H4 (cell line): ENCODE measurements at regions not wholly inside any gene's neighbourhood (a gene's known extent, or its start where the extent isn't known, plus 50 kb on each side); places are given as distances from the start of the nearest gene placed in this dataset.

Source experiments
- DNase-seq: peaks from one replicate; pipeline ENCODE4 v3.0.0-alpha.2; 2015; ENCODE audit warnings: low spot score

GRCh38 chr2:11016735-11017388 lies 105.1 kb downstream of the KCNF1 start:
- no peak for DNase-seq

- no peak for DNase-seq
Measured at GRCh38 chr2:11017921-11018320, 106.2 kb downstream of the KCNF1 start.

- DNase-seq: no peak
Measured at GRCh38 chr2:11018651-11019185, 107.0 kb downstream of the KCNF1 start.

- no peak for DNase-seq
Measured at GRCh38 chr2:11019614-11020013, 107.9 kb downstream of the KCNF1 start.

GRCh38 chr2:11022064-11022463 lies 110.3 kb downstream of the KCNF1 start:
- no peak for DNase-seq

GRCh38 chr2:11022591-11023273 lies 111.0 kb downstream of the KCNF1 start:
- no peak for DNase-seq

- DNase-seq: no peak
Measured at GRCh38 chr2:11023326-11024258, 111.9 kb downstream of the KCNF1 start.

- DNase-seq: no peak
Measured at GRCh38 chr2:11024259-11024645, 112.5 kb downstream of the KCNF1 start.

- DNase-seq: no peak
Measured at GRCh38 chr2:11024687-11025086, 113.0 kb downstream of the KCNF1 start.

- no peak for DNase-seq
Measured at GRCh38 chr2:11026286-11026921, 114.7 kb downstream of the KCNF1 start.

- no peak for DNase-seq
Measured at GRCh38 chr2:11027195-11027594, 115.5 kb downstream of the KCNF1 start.

- DNase-seq: no peak
Measured at GRCh38 chr2:11028407-11028916, 116.7 kb downstream of the KCNF1 start.

GRCh38 chr2:11029136-11029535 lies 117.4 kb downstream of the KCNF1 start:
- DNase-seq: no peak

GRCh38 chr2:11030036-11030435 lies 118.3 kb downstream of the KCNF1 start:
- no peak for DNase-seq

GRCh38 chr2:11030909-11031308 lies 119.2 kb downstream of the KCNF1 start:
- no peak for DNase-seq

GRCh38 chr2:11031876-11032275 lies 120.1 kb downstream of the KCNF1 start:
- no peak for DNase-seq

- DNase-seq: no peak
Measured at GRCh38 chr2:11032396-11032795, 120.7 kb downstream of the KCNF1 start.

GRCh38 chr2:11033114-11033513 lies 121.4 kb downstream of the KCNF1 start:
- no peak for DNase-seq

- no peak for DNase-seq
Measured at GRCh38 chr2:11038641-11039040, 116.6 kb upstream of the SLC66A3 start.

- no peak for DNase-seq
Measured at GRCh38 chr2:11040992-11041391, 114.3 kb upstream of the SLC66A3 start.

- DNase-seq: no peak
Measured at GRCh38 chr2:11042841-11043240, 112.4 kb upstream of the SLC66A3 start.

- no peak for DNase-seq
Measured at GRCh38 chr2:11043245-11043644, 112.0 kb upstream of the SLC66A3 start.
